Adrenal gland (tissue), 9 donors: ENCODE measurements at regions not wholly inside any gene's neighbourhood (a gene's known extent, or its start where the extent isn't known, plus 50 kb on each side); places are given as distances from the start of the nearest gene placed in this dataset.

Source experiments
- DNase-seq, 7 donors: peaks; one replicate each; pipeline ENCODE4 v3.0.0-alpha.2; 2019 to 2020
- H3K27ac ChIP-seq, 5 donors: fragments of 200-600 bp; sonication (generic) in 4 of 5; 1 replicate in 3 of 5; 2 replicates in 2 of 5; pipeline versions ENCODE4 v1.5.1 to v1.8.0; 2016 to 2020; ENCODE audit warnings: mild to moderate bottlenecking in 1 of 5
- H3K27me3 ChIP-seq: fragments of 200-600 bp; 2 replicates; pipeline ENCODE4 v1.8.0; 2021
- H3K36me3 ChIP-seq, 2 donors: fragments of 200-600 bp; replicated peaks in 1 of 2; 1 replicate in 1 of 2; 2 replicates in 1 of 2; pipeline versions ENCODE4 v1.5.1 to v1.8.0; 2018 to 2022
- H3K4me1 ChIP-seq, 2 donors: fragments of 200-600 bp; replicated peaks in 1 of 2; 1 replicate in 1 of 2; 2 replicates in 1 of 2; pipeline versions ENCODE4 v1.5.1 to v1.8.0; 2018 to 2021
- H3K4me3 ChIP-seq, 4 donors: fragments of 200-600 bp; sonication (generic) in 3 of 4; one replicate each; pipeline ENCODE4 v1.5.1; 2016 to 2018
- H3K9me3 ChIP-seq, 3 donors: fragments of 200-600 bp; sonication (generic) in 1 of 3; replicated peaks in 1 of 3; 1 replicate in 2 of 3; 2 replicates in 1 of 3; pipeline versions ENCODE4 v1.5.1 to v1.8.0; 2016 to 2021
- CTCF ChIP-seq, 6 experiments: fragments of 450-650 bp in 4 of 6; fragments of 200-600 bp in 2 of 6; sonication (generic) in 1 of 6; IDR thresholded peaks; 1 replicate in 5 of 6; 2 replicates in 1 of 6; pipeline versions ENCODE4 v1.5.1 to v1.8.0; 2016 to 2021; ENCODE audit warnings: antibody characterized with exemption in 6 of 6, mild to moderate bottlenecking in 2 of 6, moderate library complexity in 1 of 6
- POLR2A ChIP-seq, 2 donors: fragments of 450-650 bp; IDR thresholded peaks; one replicate each; pipeline ENCODE4 v1.6.1; 2017; ENCODE audit warnings: antibody characterized with exemption in 2 of 2, mild to moderate bottlenecking in 2 of 2, moderate library complexity in 1 of 2
- WGBS, 4 donors: extraction: QIAGEN DNeasy Blood & Tissue Kit in 2 of 4; methylation state at CpG; one replicate each; pipeline versions ENCODE4 v1.1.5 to v1.1.7; 2013 to 2017; 5-methylcytosine and 5-hydroxymethylcytosine counted together
- intact Hi-C, 2 donors: fragments of 100-400 bp; cut with DNase I; formaldehyde crosslinking; loops; one replicate each; pipeline versions ENCODE4 v1.14.1 to v1.15.0; 2022 to 2023
- donor health status: healthy with polysubstance abuse.
- donor health status: Bipolar disorder and iron deficiency.
- donor health status: DM: yes; HTN: yes; CAD: no.
- donor health status: DM: no; HTN: no; CAD: no.
- donor health status: DM: no; HTN: no; CAD: no.

DNA sequence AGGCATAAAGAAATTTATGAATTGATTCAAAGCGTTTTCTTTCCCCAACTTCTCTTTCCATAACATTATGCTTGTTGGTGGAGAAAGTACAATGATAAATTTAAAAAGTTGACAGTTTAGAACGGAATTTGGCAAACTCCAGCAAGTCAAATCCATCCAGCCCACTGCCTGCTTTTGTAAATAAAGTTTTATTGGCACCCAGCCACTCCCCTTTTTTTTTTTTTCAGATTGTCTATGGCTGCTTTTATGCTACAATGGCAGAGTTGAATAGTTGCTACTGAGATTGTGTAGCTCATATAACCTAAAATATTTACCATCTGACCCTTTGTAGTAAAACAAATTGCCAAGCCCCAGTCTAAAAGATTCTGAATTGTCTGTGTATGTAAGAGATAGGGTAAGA is 112.8 kb upstream of the RBMS3 start:
- no peaks in the 10 kb centered on the region for H3K27me3 ChIP-seq
- intact Hi-C loops, result no loop called here
- no peaks in the 10 kb centered on the region for H3K36me3 ChIP-seq
- no peak overlapping the region for H3K27ac ChIP-seq
- 74 to 75% (median 75%) methylated on average over 2 of the region's 2 CpGs for WGBS, 4 donors
- DNase-seq, result no peak
- no peak for TF ChIP-seq CTCF (IDR thresholded peaks at IDR 0.05)
- no peak for TF ChIP-seq POLR2A (IDR thresholded peaks at IDR 0.05)
- no peaks in the 10 kb centered on the region for H3K9me3 ChIP-seq
- no peak overlapping the region for H3K4me3 ChIP-seq
- peaks cover 0 to 19% of the 10 kb centered on the region in 2 donors for H3K4me1 ChIP-seq

- intact Hi-C loops, result no loop called here
- 48 to 56% (median 49%) methylated on average over 1 of the region's 1 CpG for WGBS, 4 donors
- Histone ChIP-seq H3K36me3 (no peaks in the 10 kb centered on the region), H3K27ac (no peak overlapping the region), H3K27me3 (no peaks in the 10 kb centered on the region), H3K9me3 (no peaks in the 10 kb centered on the region), H3K4me3 (no peak overlapping the region), H3K4me1 (peaks cover 0 to 19% of the 10 kb centered on the region in 2 donors)
- TF ChIP-seq CTCF (IDR thresholded peaks at IDR 0.05) (no peak), POLR2A (IDR thresholded peaks at IDR 0.05) (no peak)
- no peak for DNase-seq
These were observed 112.2 kb upstream of the RBMS3 start for GRCh38 chr3:29168696-29169095.

DNA sequence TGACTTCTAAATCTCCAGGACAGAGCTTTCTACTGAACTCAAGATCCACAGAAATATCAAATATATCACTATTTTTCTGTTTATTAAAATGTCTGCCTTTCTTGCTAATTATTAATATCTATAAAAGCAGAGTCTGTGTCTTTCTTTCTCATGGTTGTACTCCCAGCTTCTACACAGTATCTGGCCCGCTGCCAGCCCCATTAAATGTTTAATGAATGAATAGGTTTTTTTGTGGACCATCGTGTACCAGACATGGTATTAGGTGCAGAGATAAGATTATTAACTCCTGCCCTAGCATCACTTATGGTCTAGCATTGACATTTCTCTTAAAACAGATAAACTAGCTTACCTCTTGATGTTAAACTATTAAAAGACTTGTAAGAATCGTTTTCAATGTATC is 111.4 kb upstream of the RBMS3 start:
- peaks cover 0 to 19% of the 10 kb centered on the region in 2 donors for H3K4me1 ChIP-seq
- no peak overlapping the region for H3K27ac ChIP-seq
- no peak overlapping the region for H3K4me3 ChIP-seq
- intact Hi-C loops, result no loop called here
- no peak for DNase-seq
- H3K9me3 ChIP-seq, result no peaks in the 10 kb centered on the region
- 76 to 88% (median 81%) methylated on average over 3 of the region's 3 CpGs for WGBS, 4 donors
- H3K27me3 ChIP-seq, result no peaks in the 10 kb centered on the region
- TF ChIP-seq CTCF (IDR thresholded peaks at IDR 0.05) (no peak), POLR2A (IDR thresholded peaks at IDR 0.05) (no peak)
- H3K36me3 ChIP-seq, result no peaks in the 10 kb centered on the region

GRCh38 chr3:29171043-29171990 is 109.6 kb upstream of the RBMS3 start:
- DNase-seq, result peak in 3 of 7 donors; percentile 10 to 32 (median 29)
- H3K4me1 ChIP-seq, result peaks cover 5 to 25% of the 10 kb centered on the region in 2 donors
- TF ChIP-seq POLR2A (IDR thresholded peaks at IDR 0.05), result no peak
- TF ChIP-seq CTCF (IDR thresholded peaks at IDR 0.05), result no peak
- intact Hi-C loops, result no loop called here
- H3K27me3 ChIP-seq, result no peaks in the 10 kb centered on the region
- H3K36me3 ChIP-seq, result no peaks in the 10 kb centered on the region
- H3K9me3 ChIP-seq, result no peaks in the 10 kb centered on the region
- H3K4me3 ChIP-seq, result no peak overlapping the region
- peak overlapping the region in 3 of 5 donors; percentile 30 to 63 (median 57) for H3K27ac ChIP-seq
- WGBS, 4 donors, result 36 to 48% (median 42%) methylated on average over 6 of the region's 6 CpGs
